ENCODE measurements at regions not wholly inside any gene's neighbourhood (a gene's known extent, or its start where the extent isn't known, plus 50 kb on each side); places are given as distances from the start of the nearest gene placed in this dataset.

- no peak overlapping the region for H3K27ac Mint-ChIP-seq
- DNase-seq (ENCODE audit: low spot score): no peak
These were observed 206.3 kb upstream of the S1PR3 start for GRCh38 chr9:88784960-88785359.

More at GRCh38 chr9:88784960-88785359, 206.3 kb upstream of the S1PR3 start:
- no peaks in the 10 kb centered on the region for H3K9me3 Mint-ChIP-seq
- H3K36me3 Mint-ChIP-seq: no peaks in the 10 kb centered on the region
- no peaks in the 10 kb centered on the region for H3K27me3 Mint-ChIP-seq (ENCODE audit: low read depth)
- TF ChIP-seq ZNF532 (CRISPR knock-in tag; IDR thresholded peaks at IDR 0.05; ENCODE audit: borderline replicate concordance): no peak
- TF ChIP-seq FOXJ3 (CRISPR knock-in tag; IDR thresholded peaks at IDR 0.05; ENCODE audit: borderline replicate concordance): no peak
- no peak for TF ChIP-seq JAZF1 (CRISPR knock-in tag; IDR thresholded peaks at IDR 0.05)
- TF ChIP-seq ERG (CRISPR knock-in tag; IDR thresholded peaks at IDR 0.05): no peak
- no peak for TF ChIP-seq GABPB1 (CRISPR knock-in tag; IDR thresholded peaks at IDR 0.05)
- no peak for TF ChIP-seq MLX (CRISPR knock-in tag; IDR thresholded peaks at IDR 0.05)
- TF ChIP-seq ARID4B (CRISPR knock-in tag; IDR thresholded peaks at IDR 0.05; ENCODE audit: borderline replicate concordance): no peak
- no peak for TF ChIP-seq PREB (CRISPR knock-in tag; IDR thresholded peaks at IDR 0.05; ENCODE audit: borderline replicate concordance)
- no peak for TF ChIP-seq CREB1 (CRISPR knock-in tag; IDR thresholded peaks at IDR 0.05)
- no peak for TF ChIP-seq ETV6 (CRISPR knock-in tag; IDR thresholded peaks at IDR 0.05)
- TF ChIP-seq ZNF671 (CRISPR knock-in tag; IDR thresholded peaks at IDR 0.05): no peak
- POLR2A ChIA-PET: no interaction called here
- CTCF ChIA-PET: no interaction called here
- H3K4me3 Mint-ChIP-seq: no peak overlapping the region
- peaks cover 10% of the 10 kb centered on the region for H3K4me1 Mint-ChIP-seq
- no peak for ATAC-seq

Measured in WTC11 (cell line).